Fibroblast of lung (primary cell): ENCODE measurements at regions not wholly inside any gene's neighbourhood (a gene's known extent, or its start where the extent isn't known, plus 50 kb on each side); places are given as distances from the start of the nearest gene placed in this dataset.

Experiments
- DNase-seq, 2 donors: peaks; one replicate each; pipeline versions ENCODE4 v3.0.0 to v3.0.0-alpha.2; 2010; ENCODE audit warnings: low read depth in 2 of 2
- H2AFZ ChIP-seq: 2 replicates; pipeline ENCODE4 v1.5.1; 2012; ENCODE audit warnings: low read length, control low read depth, inconsistent platforms
- H3K27ac ChIP-seq: 2 replicates; pipeline ENCODE4 v1.5.1; 2011; ENCODE audit warnings: low read length, control low read depth; ENCODE audit not compliant: insufficient read depth
- H3K27me3 ChIP-seq: 2 replicates; pipeline ENCODE4 v1.5.1; 2011; ENCODE audit warnings: mild to moderate bottlenecking, low read length; ENCODE audit not compliant: control insufficient read depth, insufficient read depth
- H3K36me3 ChIP-seq: 2 replicates; pipeline ENCODE4 v1.5.1; 2011; ENCODE audit warnings: low read length; ENCODE audit not compliant: control insufficient read depth, insufficient read depth
- H3K4me1 ChIP-seq: 2 replicates; pipeline ENCODE4 v1.5.1; 2011; ENCODE audit warnings: low read length; ENCODE audit not compliant: control insufficient read depth, insufficient read depth; ENCODE audit errors: extremely low read depth
- H3K4me2 ChIP-seq: 2 replicates; pipeline ENCODE4 v1.5.1; 2011; ENCODE audit warnings: low read length, control low read depth; ENCODE audit not compliant: insufficient read depth; ENCODE audit errors: extremely low read depth
- H3K4me3 ChIP-seq, 4 experiments: fragments of 200-600 bp in 1 of 4; sonication (generic) in 1 of 4; replicated peaks in 1 of 4; 2 replicates each; pipeline ENCODE4 v1.5.1; 2011 to 2016; ENCODE audit warnings: low read length in 4 of 4, low read depth in 3 of 4, mild to moderate bottlenecking in 3 of 4, control low read depth in 2 of 4, inconsistent platforms in 1 of 4, mixed read lengths in 1 of 4; ENCODE audit not compliant: insufficient read depth in 1 of 4; ENCODE audit errors: control extremely low read depth in 1 of 4
- H3K79me2 ChIP-seq: 2 replicates; pipeline ENCODE4 v1.5.1; 2012; ENCODE audit warnings: mild to moderate bottlenecking, low read length, inconsistent platforms; ENCODE audit not compliant: control insufficient read depth, insufficient read depth
- H3K9ac ChIP-seq: 2 replicates; pipeline ENCODE4 v1.5.1; 2011; ENCODE audit warnings: mild to moderate bottlenecking, low read length, control low read depth; ENCODE audit not compliant: insufficient read depth
- H3K9me3 ChIP-seq: 2 replicates; pipeline ENCODE4 v1.5.1; 2012; ENCODE audit warnings: low read depth, low read length; ENCODE audit not compliant: control insufficient read depth, insufficient read depth
- H4K20me1 ChIP-seq: 2 replicates; pipeline ENCODE4 v1.5.1; 2011; ENCODE audit warnings: low read length; ENCODE audit not compliant: control insufficient read depth, insufficient read depth; ENCODE audit errors: extremely low read depth
- CTCF ChIP-seq, 2 donors: IDR thresholded peaks in 1 of 2; conservative IDR thresholded peaks in 1 of 2; 1 replicate in 1 of 2; 2 replicates in 1 of 2; pipeline ENCODE4 v1.5.1; 2011 to 2012; ENCODE audit warnings: low read length in 2 of 2, control low read depth in 1 of 2, inconsistent platforms in 1 of 2, low read depth in 1 of 2, mild to moderate bottlenecking in 1 of 2
- EZH2 ChIP-seq: IDR thresholded peaks from 2 replicates; pipeline ENCODE4 v1.5.1; 2012; ENCODE audit warnings: low read length, control low read depth, mild to moderate bottlenecking; ENCODE audit errors: missing control alignments

GRCh38 chr6:79392094-79392493 lies 145.1 kb downstream of the LCA5 start:
- Histone ChIP-seq H2AFZ (no peak overlapping the region), H3K9ac (no peak overlapping the region), H3K4me2 (no peak overlapping the region), H3K4me1 (no peaks in the 10 kb centered on the region), H3K27me3 (no peaks in the 10 kb centered on the region), H3K79me2 (no peaks in the 10 kb centered on the region), H3K4me3 (no peak overlapping the region), H3K9me3 (no peaks in the 10 kb centered on the region), H3K27ac (no peak overlapping the region), H3K36me3 (no peaks in the 10 kb centered on the region), H4K20me1 (no peaks in the 10 kb centered on the region)
- TF ChIP-seq CTCF (conservative IDR thresholded peaks at IDR 0.05 in 1 of 2, IDR thresholded peaks at IDR 0.05 in 1 of 2; ENCODE audit: low read depth in 1 of 2, low read length in 2 of 2) (no peak), EZH2 (no peak)
- no peak for DNase-seq

GRCh38 chr6:79391480-79391879 lies 145.8 kb downstream of the LCA5 start:
- no peak overlapping the region for H3K9ac ChIP-seq
- H3K36me3 ChIP-seq: no peaks in the 10 kb centered on the region
- H4K20me1 ChIP-seq: no peaks in the 10 kb centered on the region
- H3K4me2 ChIP-seq: no peak overlapping the region
- DNase-seq: no peak
- no peaks in the 10 kb centered on the region for H3K4me1 ChIP-seq
- no peak overlapping the region for H3K4me3 ChIP-seq
- TF ChIP-seq CTCF (conservative IDR thresholded peaks at IDR 0.05 in 1 of 2, IDR thresholded peaks at IDR 0.05 in 1 of 2; ENCODE audit: low read depth in 1 of 2, low read length in 2 of 2) (no peak), EZH2 (no peak)
- no peaks in the 10 kb centered on the region for H3K9me3 ChIP-seq
- no peaks in the 10 kb centered on the region for H3K27me3 ChIP-seq
- no peak overlapping the region for H3K27ac ChIP-seq
- no peaks in the 10 kb centered on the region for H3K79me2 ChIP-seq
- H2AFZ ChIP-seq: no peak overlapping the region

GRCh38 chr6:79385893-79386292 lies 151.3 kb downstream of the LCA5 start:
- H3K9me3 ChIP-seq: no peaks in the 10 kb centered on the region
- no peaks in the 10 kb centered on the region for H4K20me1 ChIP-seq
- no peaks in the 10 kb centered on the region for H3K4me1 ChIP-seq
- no peak overlapping the region for H3K9ac ChIP-seq
- no peak overlapping the region for H3K4me3 ChIP-seq
- H3K79me2 ChIP-seq: no peaks in the 10 kb centered on the region
- no peak overlapping the region for H3K4me2 ChIP-seq
- H3K27me3 ChIP-seq: no peaks in the 10 kb centered on the region
- H3K27ac ChIP-seq: no peak overlapping the region
- no peak overlapping the region for H2AFZ ChIP-seq
- TF ChIP-seq EZH2 (no peak), CTCF (conservative IDR thresholded peaks at IDR 0.05 in 1 of 2, IDR thresholded peaks at IDR 0.05 in 1 of 2; ENCODE audit: low read depth in 1 of 2, low read length in 2 of 2) (no peak)
- peak; percentile 0 to 21 for DNase-seq
- H3K36me3 ChIP-seq: no peaks in the 10 kb centered on the region
